GM21381 (cell line): ENCODE measurements at regions not wholly inside any gene's neighbourhood (a gene's known extent, or its start where the extent isn't known, plus 50 kb on each side); places are given as distances from the start of the nearest gene placed in this dataset.

Experiments
- ATAC-seq: cut with Tn5 transposase; IDR thresholded peaks from one replicate; pipeline ENCODE4 v1.9.1; 2021; ENCODE audit warnings: mild to moderate bottlenecking, moderate library complexity; ENCODE audit not compliant: unreplicated experiment

GRCh38 chr11:10932976-10933375, 75.1 kb upstream of the ZBED5 start:
- no peak for ATAC-seq

GRCh38 chr11:10931761-10932670, 74.2 kb upstream of the ZBED5 start:
- no peak for ATAC-seq

- no peak for ATAC-seq
Measured at GRCh38 chr11:10930972-10931760, 73.3 kb upstream of the ZBED5 start.

- ATAC-seq: no peak
Measured at GRCh38 chr11:10930224-10930971, 72.5 kb upstream of the ZBED5 start.

GRCh38 chr11:10927538-10927937, 69.7 kb upstream of the ZBED5 start:
- no peak for ATAC-seq

GRCh38 chr11:10926801-10927211, 69.0 kb upstream of the ZBED5 start:
- ATAC-seq: no peak

GRCh38 chr11:10925149-10925926, 67.5 kb upstream of the ZBED5 start:
- ATAC-seq: no peak

GRCh38 chr11:10923882-10924281, 66.0 kb upstream of the ZBED5 start:
- ATAC-seq: no peak

- no peak for ATAC-seq
Measured at GRCh38 chr11:10922892-10923291, 65.0 kb upstream of the ZBED5 start.

GRCh38 chr11:10920875-10921274, 63.0 kb upstream of the ZBED5 start:
- ATAC-seq: no peak

GRCh38 chr11:10920205-10920604, 62.4 kb upstream of the ZBED5 start:
- no peak for ATAC-seq

- no peak for ATAC-seq
Measured at GRCh38 chr11:10918698-10919097, 60.8 kb upstream of the ZBED5 start.

GRCh38 chr11:10918275-10918674, 60.4 kb upstream of the ZBED5 start:
- no peak for ATAC-seq

- no peak for ATAC-seq
Measured at GRCh38 chr11:10917802-10918201, 59.9 kb upstream of the ZBED5 start.

- ATAC-seq: no peak
Measured at GRCh38 chr11:10916665-10917064, 58.8 kb upstream of the ZBED5 start.

GRCh38 chr11:10914050-10914449, 56.2 kb upstream of the ZBED5 start:
- ATAC-seq: no peak

GRCh38 chr11:10913075-10913474, 55.2 kb upstream of the ZBED5 start:
- ATAC-seq: no peak

GRCh38 chr11:10911907-10912306, 54.1 kb upstream of the ZBED5 start:
- ATAC-seq: no peak

GRCh38 chr11:10909141-10909883, 51.5 kb upstream of the ZBED5 start:
- ATAC-seq: no peak
